SK-N-MC (cell line): ENCODE measurements at regions not wholly inside any gene's neighbourhood (a gene's known extent, or its start where the extent isn't known, plus 50 kb on each side); places are given as distances from the start of the nearest gene placed in this dataset.

ENCODE experiments used
- DNase-seq: peaks from one replicate; pipeline ENCODE4 v3.0.0-alpha.2; 2011; ENCODE audit warnings: low read depth, low spot score
- H3K27ac ChIP-seq: fragments of 200-600 bp; sonication (generic); 2 replicates; pipeline ENCODE4 v1.5.1; 2016; ENCODE audit warnings: mixed run types
- H3K36me3 ChIP-seq: fragments of 200-600 bp; sonication (generic); 2 replicates; pipeline ENCODE4 v1.6.1; 2017; ENCODE audit warnings: antibody characterized with exemption, low read length, mixed read lengths; ENCODE audit not compliant: insufficient read depth
- H3K4me3 ChIP-seq: fragments of 200-600 bp; sonication (generic); 2 replicates; pipeline ENCODE4 v1.5.1; 2016
- H3K9ac ChIP-seq: fragments of 200-600 bp; sonication (generic); 2 replicates; pipeline ENCODE4 v1.8.0; 2017; ENCODE audit warnings: mixed run types, mixed read lengths; ENCODE audit not compliant: insufficient read length
- H3K9me3 ChIP-seq: fragments of 200-600 bp; sonication (generic); 2 replicates; pipeline ENCODE4 v1.6.1; 2017; ENCODE audit warnings: low read depth, mild to moderate bottlenecking, antibody characterized with exemption, low read length, moderate library complexity, mixed read lengths
- EZH2 ChIP-seq: fragments of 200-600 bp; sonication (generic); IDR thresholded peaks from one replicate; pipeline ENCODE4 v1.6.1; 2017; ENCODE audit warnings: antibody characterized with exemption
- FOXP2 ChIP-seq: optimal IDR thresholded peaks from 2 replicates; pipeline ENCODE3; 2011; ENCODE audit warnings: mild to moderate bottlenecking, moderate library complexity; ENCODE audit not compliant: insufficient read depth; ENCODE audit errors: extremely low read length, control extremely low read depth
- POLR2AphosphoS5 ChIP-seq: IDR thresholded peaks from 2 replicates; pipeline ENCODE4 v1.6.1; 2012; ENCODE audit warnings: mild to moderate bottlenecking, low read depth, low read length, borderline replicate concordance

GRCh38 chr2:162925595-162925994 lies 87.0 kb upstream of the KCNH7 start:
- Histone ChIP-seq H3K9me3 (no peaks in the 10 kb centered on the region), H3K4me3 (no peak overlapping the region), H3K36me3 (no peaks in the 10 kb centered on the region), H3K9ac (no peak overlapping the region), H3K27ac (no peak overlapping the region)
- no peak for DNase-seq
- TF ChIP-seq FOXP2 (no peak), POLR2AphosphoS5 (no peak), EZH2 (no peak)

GRCh38 chr2:162919111-162919510 lies 80.5 kb upstream of the KCNH7 start:
- Histone ChIP-seq H3K27ac (no peak overlapping the region), H3K9ac (no peak overlapping the region), H3K9me3 (no peaks in the 10 kb centered on the region), H3K36me3 (no peaks in the 10 kb centered on the region), H3K4me3 (no peak overlapping the region)
- DNase-seq, result no peak
- TF ChIP-seq FOXP2 (no peak), EZH2 (no peak), POLR2AphosphoS5 (no peak)

- H3K27ac ChIP-seq, result no peak overlapping the region
- no peak overlapping the region for H3K4me3 ChIP-seq
- no peak overlapping the region for H3K9ac ChIP-seq
- H3K36me3 ChIP-seq, result no peaks in the 10 kb centered on the region
- no peak for TF ChIP-seq FOXP2
- no peak for DNase-seq
- H3K9me3 ChIP-seq, result no peaks in the 10 kb centered on the region
Measured at GRCh38 chr2:162917626-162918025, 79.1 kb upstream of the KCNH7 start.

GRCh38 chr2:162916286-162916801 lies 77.8 kb upstream of the KCNH7 start:
- H3K9ac ChIP-seq, result no peak overlapping the region
- TF ChIP-seq EZH2, result no peak
- no peak for TF ChIP-seq FOXP2
- TF ChIP-seq POLR2AphosphoS5, result no peak

GRCh38 chr2:162915858-162916257 lies 77.3 kb upstream of the KCNH7 start:
- Histone ChIP-seq H3K27ac (no peak overlapping the region), H3K36me3 (no peaks in the 10 kb centered on the region), H3K9ac (no peak overlapping the region), H3K4me3 (no peak overlapping the region), H3K9me3 (no peaks in the 10 kb centered on the region)
- TF ChIP-seq POLR2AphosphoS5 (no peak), FOXP2 (no peak), EZH2 (no peak)
- no peak for DNase-seq

More at GRCh38 chr2:162916286-162916801, 77.8 kb upstream of the KCNH7 start:
- no peak for DNase-seq
- no peak overlapping the region for H3K4me3 ChIP-seq
- no peak overlapping the region for H3K27ac ChIP-seq
- no peaks in the 10 kb centered on the region for H3K9me3 ChIP-seq
- H3K36me3 ChIP-seq, result no peaks in the 10 kb centered on the region

- TF ChIP-seq POLR2AphosphoS5 (no peak), FOXP2 (no peak), EZH2 (no peak)
- Histone ChIP-seq H3K9ac (no peak overlapping the region), H3K27ac (no peak overlapping the region), H3K4me3 (no peak overlapping the region), H3K9me3 (no peaks in the 10 kb centered on the region), H3K36me3 (no peaks in the 10 kb centered on the region)
- DNase-seq, result no peak
Measured at GRCh38 chr2:162914161-162914560, 75.6 kb upstream of the KCNH7 start.

GRCh38 chr2:162912787-162913186 lies 74.2 kb upstream of the KCNH7 start:
- no peak overlapping the region for H3K27ac ChIP-seq
- no peaks in the 10 kb centered on the region for H3K9me3 ChIP-seq
- TF ChIP-seq EZH2 (no peak), FOXP2 (no peak), POLR2AphosphoS5 (no peak)
- DNase-seq, result no peak
- no peaks in the 10 kb centered on the region for H3K36me3 ChIP-seq
- H3K9ac ChIP-seq, result no peak overlapping the region
- H3K4me3 ChIP-seq, result no peak overlapping the region

GRCh38 chr2:162908567-162908966 lies 70.0 kb upstream of the KCNH7 start:
- Histone ChIP-seq H3K9me3 (no peaks in the 10 kb centered on the region), H3K27ac (no peak overlapping the region), H3K4me3 (no peak overlapping the region), H3K36me3 (no peaks in the 10 kb centered on the region), H3K9ac (no peak overlapping the region)
- TF ChIP-seq FOXP2 (no peak), EZH2 (no peak), POLR2AphosphoS5 (no peak)
- no peak for DNase-seq

- Histone ChIP-seq H3K4me3 (peak overlapping the region; percentile 62), H3K9ac (peak overlapping the region; percentile 46), H3K27ac (no peak overlapping the region), H3K9me3 (0 out of 2 replicates have a peak, but pooled peaks cover 4% of the 10 kb centered on the region), H3K36me3 (no peaks in the 10 kb centered on the region)
- no peak for TF ChIP-seq FOXP2
- no peak for TF ChIP-seq POLR2AphosphoS5
- TF ChIP-seq EZH2, result no peak
- DNase-seq, result peak; percentile 56
Measured at GRCh38 chr2:162890690-162891311, 52.2 kb upstream of the KCNH7 start.
